GM10266 (cell line): ENCODE measurements at regions not wholly inside any gene's neighbourhood (a gene's known extent, or its start where the extent isn't known, plus 50 kb on each side); places are given as distances from the start of the nearest gene placed in this dataset.
"Not testable (repeated sequence)": the region's sequence is repeated elsewhere in the genome, so short reads cannot be mapped to it uniquely, and the experiment has no call there.

Source experiments
- DNase-seq: peaks from one replicate; pipeline ENCODE4 v3.0.0; 2012; ENCODE audit errors: extremely low spot score
- CTCF ChIP-seq: IDR thresholded peaks from 2 replicates; pipeline ENCODE4 v1.5.1; 2012; ENCODE audit warnings: mild to moderate bottlenecking, low read depth; ENCODE audit not compliant: control insufficient read depth, insufficient read depth; ENCODE audit errors: missing control alignments

- TF ChIP-seq CTCF: no peak
- DNase-seq: no peak
Observed at GRCh38 chr6:169857343-169858292, 106.2 kb downstream of the ERMARD start.

GRCh38 chr6:169856442-169857342 is 105.3 kb downstream of the ERMARD start:
- not testable (repeated sequence) for DNase-seq

GRCh38 chr6:169854813-169855212 is 103.4 kb downstream of the ERMARD start:
- no peak for DNase-seq
- TF ChIP-seq CTCF: no peak

- no peak for DNase-seq
- TF ChIP-seq CTCF: no peak
Observed at GRCh38 chr6:169854083-169854725, 102.8 kb downstream of the ERMARD start.

- TF ChIP-seq CTCF: no peak
- no peak for DNase-seq
Observed at GRCh38 chr6:169853196-169854082, 102.0 kb downstream of the ERMARD start.

- no peak for TF ChIP-seq CTCF
- no peak for DNase-seq
Observed at GRCh38 chr6:169852504-169853195, 101.2 kb downstream of the ERMARD start.
